SH-SY5Y (cell line): ENCODE measurements at regions not wholly inside any gene's neighbourhood (a gene's known extent, or its start where the extent isn't known, plus 50 kb on each side); places are given as distances from the start of the nearest gene placed in this dataset.

Source experiments
- GATA2 ChIP-seq: IDR thresholded peaks from 2 replicates; pipeline ENCODE4 v1.6.1; 2011; ENCODE audit warnings: mild to moderate bottlenecking, low read depth, low read length
- GATA3 ChIP-seq: IDR thresholded peaks from 2 replicates; pipeline ENCODE4 v1.6.1; 2011; ENCODE audit warnings: low read depth, mild to moderate bottlenecking, low read length, moderate library complexity

- no peak for TF ChIP-seq GATA2
- no peak for TF ChIP-seq GATA3
These were observed 56.3 kb upstream of the JUN start for GRCh38 chr1:58839846-58840835.
